WTC11 (cell line): ENCODE measurements at regions not wholly inside any gene's neighbourhood (a gene's known extent, or its start where the extent isn't known, plus 50 kb on each side); places are given as distances from the start of the nearest gene placed in this dataset.

Experiments used
- ATF1 ChIP-seq: sonication (generic); formaldehyde crosslinking; IDR thresholded peaks from 2 replicates; pipeline ENCODE4 v1.8.1; 2023; ENCODE audit warnings: mild to moderate bottlenecking, moderate library complexity, missing genetic modification reagents
- CREB1 ChIP-seq: sonication (generic); formaldehyde crosslinking; IDR thresholded peaks from 2 replicates; pipeline ENCODE4 v1.8.0; 2023; ENCODE audit warnings: mild to moderate bottlenecking, missing genetic modification reagents
- ELF4 ChIP-seq: sonication (generic); formaldehyde crosslinking; IDR thresholded peaks from 2 replicates; pipeline ENCODE4 v1.8.1; 2022; ENCODE audit warnings: low read depth, mild to moderate bottlenecking, moderate library complexity, missing genetic modification reagents
- SMAD3 ChIP-seq: sonication (generic); formaldehyde crosslinking; IDR thresholded peaks from 2 replicates; pipeline ENCODE4 v1.8.0; 2022; ENCODE audit warnings: missing genetic modification reagents, mild to moderate bottlenecking, borderline replicate concordance
- SMAD4 ChIP-seq: sonication (generic); formaldehyde crosslinking; IDR thresholded peaks from 2 replicates; pipeline ENCODE4 v1.8.0; 2022; ENCODE audit warnings: mild to moderate bottlenecking, missing genetic modification reagents
- SP1 ChIP-seq: sonication (generic); formaldehyde crosslinking; conservative IDR thresholded peaks from 2 replicates; pipeline ENCODE4 v1.8.1; 2022; ENCODE audit warnings: missing genetic modification reagents
- ZNF671 ChIP-seq: fragments of 250-450 bp; sonication (Bioruptor Pico); IDR thresholded peaks from 2 replicates; pipeline ENCODE4 v1.8.0; 2021; ENCODE audit warnings: mild to moderate bottlenecking
- TF ChIP-seq, protein P1 (sequence below): sonication (generic); formaldehyde crosslinking; IDR thresholded peaks from 2 replicates; pipeline ENCODE4 v1.8.1; 2022; ENCODE audit warnings: mild to moderate bottlenecking, moderate library complexity, missing genetic modification reagents
- TF ChIP-seq, protein P2 (sequence below): sonication (generic); formaldehyde crosslinking; IDR thresholded peaks from 2 replicates; pipeline ENCODE4 v1.8.1; 2023; ENCODE audit warnings: mild to moderate bottlenecking, missing genetic modification reagents, borderline replicate concordance
- TF ChIP-seq, protein P3 (sequence below): fragments of 200-600 bp; IDR thresholded peaks from 2 replicates; pipeline ENCODE4 v1.8.0; 2022; ENCODE audit warnings: antibody characterized with exemption
- TF ChIP-seq, protein P4 (sequence below): sonication (generic); formaldehyde crosslinking; IDR thresholded peaks from 2 replicates; pipeline ENCODE4 v1.8.0; 2023; ENCODE audit warnings: missing genetic modification reagents

DNA sequence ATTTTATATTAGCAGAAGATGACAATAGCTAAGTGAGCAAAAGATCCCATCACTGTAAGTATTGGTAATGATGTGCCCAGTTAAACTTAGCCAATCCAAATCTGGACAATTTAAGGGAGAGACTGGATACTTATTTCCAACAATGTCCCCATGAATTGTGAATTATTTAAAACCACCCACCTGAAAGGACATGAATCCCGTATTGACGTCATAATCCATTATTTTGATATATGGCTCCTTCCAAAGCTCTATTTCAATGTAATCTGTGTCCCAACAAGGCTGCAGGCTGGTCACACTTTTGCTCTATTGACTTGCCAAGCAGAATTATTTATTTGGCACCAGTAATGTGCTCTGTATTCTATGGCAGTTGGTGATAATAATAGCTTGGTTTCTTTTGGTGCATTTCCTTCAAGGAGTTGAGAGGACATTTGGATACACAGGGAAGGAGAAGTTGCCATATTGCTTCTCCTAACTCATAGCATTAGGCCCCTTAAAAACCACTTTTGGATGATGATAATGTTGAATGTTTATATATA, 157.2 kb downstream of the NMUR2 start:
- TF ChIP-seq ELF4 (CRISPR knock-in tag) (no peak), ZNF671 (no peak), CREB1 (no peak), SMAD3 (CRISPR knock-in tag) (no peak), ATF1 (CRISPR knock-in tag) (no peak), SP1 (CRISPR knock-in tag) (no peak), SMAD4 (no peak)
- TF ChIP-seq, protein P1, sequence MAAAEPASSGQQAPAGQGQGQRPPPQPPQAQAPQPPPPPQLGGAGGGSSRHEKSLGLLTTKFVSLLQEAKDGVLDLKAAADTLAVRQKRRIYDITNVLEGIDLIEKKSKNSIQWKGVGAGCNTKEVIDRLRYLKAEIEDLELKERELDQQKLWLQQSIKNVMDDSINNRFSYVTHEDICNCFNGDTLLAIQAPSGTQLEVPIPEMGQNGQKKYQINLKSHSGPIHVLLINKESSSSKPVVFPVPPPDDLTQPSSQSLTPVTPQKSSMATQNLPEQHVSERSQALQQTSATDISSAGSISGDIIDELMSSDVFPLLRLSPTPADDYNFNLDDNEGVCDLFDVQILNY (CRISPR knock-in tag) = no peak
- TF ChIP-seq, protein P2, sequence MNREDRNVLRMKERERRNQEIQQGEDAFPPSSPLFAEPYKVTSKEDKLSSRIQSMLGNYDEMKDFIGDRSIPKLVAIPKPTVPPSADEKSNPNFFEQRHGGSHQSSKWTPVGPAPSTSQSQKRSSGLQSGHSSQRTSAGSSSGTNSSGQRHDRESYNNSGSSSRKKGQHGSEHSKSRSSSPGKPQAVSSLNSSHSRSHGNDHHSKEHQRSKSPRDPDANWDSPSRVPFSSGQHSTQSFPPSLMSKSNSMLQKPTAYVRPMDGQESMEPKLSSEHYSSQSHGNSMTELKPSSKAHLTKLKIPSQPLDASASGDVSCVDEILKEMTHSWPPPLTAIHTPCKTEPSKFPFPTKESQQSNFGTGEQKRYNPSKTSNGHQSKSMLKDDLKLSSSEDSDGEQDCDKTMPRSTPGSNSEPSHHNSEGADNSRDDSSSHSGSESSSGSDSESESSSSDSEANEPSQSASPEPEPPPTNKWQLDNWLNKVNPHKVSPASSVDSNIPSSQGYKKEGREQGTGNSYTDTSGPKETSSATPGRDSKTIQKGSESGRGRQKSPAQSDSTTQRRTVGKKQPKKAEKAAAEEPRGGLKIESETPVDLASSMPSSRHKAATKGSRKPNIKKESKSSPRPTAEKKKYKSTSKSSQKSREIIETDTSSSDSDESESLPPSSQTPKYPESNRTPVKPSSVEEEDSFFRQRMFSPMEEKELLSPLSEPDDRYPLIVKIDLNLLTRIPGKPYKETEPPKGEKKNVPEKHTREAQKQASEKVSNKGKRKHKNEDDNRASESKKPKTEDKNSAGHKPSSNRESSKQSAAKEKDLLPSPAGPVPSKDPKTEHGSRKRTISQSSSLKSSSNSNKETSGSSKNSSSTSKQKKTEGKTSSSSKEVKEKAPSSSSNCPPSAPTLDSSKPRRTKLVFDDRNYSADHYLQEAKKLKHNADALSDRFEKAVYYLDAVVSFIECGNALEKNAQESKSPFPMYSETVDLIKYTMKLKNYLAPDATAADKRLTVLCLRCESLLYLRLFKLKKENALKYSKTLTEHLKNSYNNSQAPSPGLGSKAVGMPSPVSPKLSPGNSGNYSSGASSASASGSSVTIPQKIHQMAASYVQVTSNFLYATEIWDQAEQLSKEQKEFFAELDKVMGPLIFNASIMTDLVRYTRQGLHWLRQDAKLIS (CRISPR knock-in tag) = no peak
- TF ChIP-seq, protein P3, sequence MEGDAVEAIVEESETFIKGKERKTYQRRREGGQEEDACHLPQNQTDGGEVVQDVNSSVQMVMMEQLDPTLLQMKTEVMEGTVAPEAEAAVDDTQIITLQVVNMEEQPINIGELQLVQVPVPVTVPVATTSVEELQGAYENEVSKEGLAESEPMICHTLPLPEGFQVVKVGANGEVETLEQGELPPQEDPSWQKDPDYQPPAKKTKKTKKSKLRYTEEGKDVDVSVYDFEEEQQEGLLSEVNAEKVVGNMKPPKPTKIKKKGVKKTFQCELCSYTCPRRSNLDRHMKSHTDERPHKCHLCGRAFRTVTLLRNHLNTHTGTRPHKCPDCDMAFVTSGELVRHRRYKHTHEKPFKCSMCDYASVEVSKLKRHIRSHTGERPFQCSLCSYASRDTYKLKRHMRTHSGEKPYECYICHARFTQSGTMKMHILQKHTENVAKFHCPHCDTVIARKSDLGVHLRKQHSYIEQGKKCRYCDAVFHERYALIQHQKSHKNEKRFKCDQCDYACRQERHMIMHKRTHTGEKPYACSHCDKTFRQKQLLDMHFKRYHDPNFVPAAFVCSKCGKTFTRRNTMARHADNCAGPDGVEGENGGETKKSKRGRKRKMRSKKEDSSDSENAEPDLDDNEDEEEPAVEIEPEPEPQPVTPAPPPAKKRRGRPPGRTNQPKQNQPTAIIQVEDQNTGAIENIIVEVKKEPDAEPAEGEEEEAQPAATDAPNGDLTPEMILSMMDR = no peak
- TF ChIP-seq, protein P4, sequence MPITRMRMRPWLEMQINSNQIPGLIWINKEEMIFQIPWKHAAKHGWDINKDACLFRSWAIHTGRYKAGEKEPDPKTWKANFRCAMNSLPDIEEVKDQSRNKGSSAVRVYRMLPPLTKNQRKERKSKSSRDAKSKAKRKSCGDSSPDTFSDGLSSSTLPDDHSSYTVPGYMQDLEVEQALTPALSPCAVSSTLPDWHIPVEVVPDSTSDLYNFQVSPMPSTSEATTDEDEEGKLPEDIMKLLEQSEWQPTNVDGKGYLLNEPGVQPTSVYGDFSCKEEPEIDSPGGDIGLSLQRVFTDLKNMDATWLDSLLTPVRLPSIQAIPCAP = no peak
